HG02981 (cell line): ENCODE measurements at regions not wholly inside any gene's neighbourhood (a gene's known extent, or its start where the extent isn't known, plus 50 kb on each side); places are given as distances from the start of the nearest gene placed in this dataset.
A peak's percentile ranks its signal among the peaks of the same experiment; 100 is the strongest.
"Not testable (repeated sequence)": the region's sequence is repeated elsewhere in the genome, so short reads cannot be mapped to it uniquely, and the experiment has no call there.

Source experiments
- ATAC-seq: cut with Tn5 transposase; IDR thresholded peaks from one replicate; pipeline ENCODE4 v1.9.1; 2021; ENCODE audit warnings: mild to moderate bottlenecking, moderate library complexity; ENCODE audit not compliant: unreplicated experiment

DNA sequence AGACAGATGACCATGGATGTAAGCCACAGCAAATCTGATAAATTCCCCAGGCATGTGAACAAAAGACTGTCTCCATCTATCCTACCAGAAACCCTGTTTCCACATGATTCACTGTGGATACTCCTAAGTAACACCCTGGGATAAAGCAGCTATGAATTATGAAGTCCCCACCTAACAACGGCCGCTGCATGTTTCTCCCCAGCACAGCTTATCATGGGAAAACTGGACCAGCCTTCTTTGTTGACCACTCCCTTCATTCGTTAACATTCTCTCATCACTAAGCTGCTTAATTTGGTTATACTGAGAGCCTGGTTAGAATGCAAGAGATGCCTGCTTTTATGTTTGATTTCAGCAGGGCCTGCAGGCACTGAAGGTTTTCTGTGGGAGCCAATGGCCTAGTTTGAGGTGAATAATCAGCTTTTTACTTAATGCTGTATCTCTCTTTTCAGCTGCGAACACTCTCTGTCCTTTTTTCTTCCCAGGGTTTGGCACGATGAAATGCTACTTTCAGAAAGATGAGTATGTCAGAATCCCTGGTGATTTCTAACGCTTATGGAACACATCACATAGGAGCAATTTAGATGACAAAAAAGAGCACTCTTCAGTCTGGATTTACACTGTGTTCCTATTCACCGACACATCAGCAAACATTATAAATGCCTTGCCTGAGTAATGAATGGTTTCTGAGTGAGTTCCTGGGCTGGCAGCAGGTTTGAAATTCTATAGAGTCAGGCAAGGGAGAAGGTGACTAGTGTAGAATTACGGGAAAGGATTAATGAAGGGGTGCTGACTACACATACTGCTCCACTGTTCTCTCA, 318.4 kb upstream of the ZNF608 start:
- no peak for ATAC-seq

DNA sequence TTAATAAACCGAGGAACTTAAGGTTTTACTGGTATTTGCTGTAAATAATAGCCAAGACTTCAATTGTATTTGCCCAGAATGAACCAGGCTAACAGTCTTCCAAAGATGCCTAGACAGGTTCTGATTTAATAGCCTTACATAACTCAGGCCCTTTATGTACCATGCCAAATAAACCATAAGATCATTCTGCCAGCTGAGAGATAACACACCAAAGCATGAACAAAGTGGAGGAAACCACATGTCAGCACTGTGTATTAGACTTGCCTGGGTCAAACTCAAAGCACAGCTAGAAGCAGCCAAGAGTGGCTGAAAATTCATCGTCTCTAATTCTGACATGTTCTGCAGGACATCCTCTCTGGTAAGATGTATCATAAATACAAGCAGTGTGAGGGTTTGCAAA, 319.3 kb upstream of the ZNF608 start:
- no peak for ATAC-seq

DNA sequence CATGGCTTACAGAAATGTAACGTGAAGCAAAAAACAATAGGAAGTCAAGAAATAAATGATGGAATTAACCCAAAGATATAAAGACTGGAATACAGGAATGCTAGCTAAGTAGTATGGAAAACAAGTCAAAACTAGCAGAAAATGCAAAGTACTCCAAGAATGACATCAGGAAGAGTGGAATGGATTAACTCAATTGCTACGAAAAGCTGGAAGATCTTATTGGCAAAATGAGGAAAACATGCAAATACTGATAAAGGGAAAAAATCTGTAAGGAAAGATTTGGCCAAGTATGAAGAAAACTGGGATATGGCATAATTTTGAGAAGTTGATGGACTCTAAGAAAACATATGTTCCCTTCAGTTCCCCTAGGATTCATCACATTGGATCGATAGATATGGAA, 324.5 kb upstream of the ZNF608 start:
- no peak for ATAC-seq

DNA sequence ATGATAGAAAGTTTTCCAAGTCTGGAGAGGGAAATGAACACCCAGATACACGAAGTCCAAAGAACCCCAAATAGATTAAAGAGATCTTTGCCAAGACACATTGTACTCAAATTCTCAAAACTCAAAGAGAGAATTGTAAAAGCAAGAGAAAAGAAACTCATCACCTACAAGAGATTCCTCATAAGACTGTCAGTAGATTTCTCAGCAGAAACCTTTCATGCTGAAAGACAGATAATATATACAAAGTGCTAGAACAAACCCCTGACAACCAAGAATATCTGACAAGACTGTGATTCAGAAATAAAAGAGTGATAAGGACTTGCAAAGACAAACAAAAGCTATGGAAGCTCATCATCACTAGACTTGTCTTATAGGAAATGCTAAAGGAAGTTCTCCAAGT, 326.7 kb upstream of the ZNF608 start:
- no peak for ATAC-seq

DNA sequence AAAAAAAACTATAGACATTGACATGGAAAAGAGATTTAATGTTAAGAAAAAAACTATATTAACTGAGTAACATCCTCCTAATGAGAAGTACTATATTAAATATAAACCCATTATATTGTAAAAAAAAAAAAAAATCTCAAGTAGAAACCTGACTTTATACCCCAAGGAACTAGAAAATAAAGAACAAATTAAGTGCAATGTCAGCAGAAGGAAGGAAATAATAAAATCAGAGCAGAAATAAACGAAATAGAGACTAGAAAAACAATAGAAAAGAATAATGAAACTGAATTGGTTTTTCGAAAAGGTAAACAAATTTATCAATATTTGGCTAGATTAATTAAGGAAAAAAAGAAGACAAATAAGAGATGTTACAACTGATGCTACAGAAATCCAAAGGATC, 329.1 kb upstream of the ZNF608 start:
- ATAC-seq = no peak

DNA sequence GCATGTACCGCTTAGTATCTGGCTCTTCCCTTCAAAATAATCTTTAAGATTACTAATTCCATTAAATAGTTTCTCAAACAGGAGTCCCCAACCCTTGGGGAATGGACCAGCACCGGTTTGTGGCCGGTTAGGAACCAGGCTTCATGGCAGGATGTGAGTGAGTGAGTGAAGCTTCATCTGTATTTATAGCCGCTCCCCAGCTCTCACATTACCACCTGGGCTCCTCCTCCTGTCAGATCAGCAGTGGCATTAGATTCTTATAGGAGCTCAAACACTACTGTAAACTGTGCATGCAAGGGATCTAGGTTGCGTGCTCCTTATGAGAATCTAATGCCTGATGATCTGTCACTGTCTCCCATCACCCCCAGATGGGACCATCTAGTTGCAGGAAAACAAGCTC, 332.6 kb upstream of the ZNF608 start:
- not testable (repeated sequence) for ATAC-seq

DNA sequence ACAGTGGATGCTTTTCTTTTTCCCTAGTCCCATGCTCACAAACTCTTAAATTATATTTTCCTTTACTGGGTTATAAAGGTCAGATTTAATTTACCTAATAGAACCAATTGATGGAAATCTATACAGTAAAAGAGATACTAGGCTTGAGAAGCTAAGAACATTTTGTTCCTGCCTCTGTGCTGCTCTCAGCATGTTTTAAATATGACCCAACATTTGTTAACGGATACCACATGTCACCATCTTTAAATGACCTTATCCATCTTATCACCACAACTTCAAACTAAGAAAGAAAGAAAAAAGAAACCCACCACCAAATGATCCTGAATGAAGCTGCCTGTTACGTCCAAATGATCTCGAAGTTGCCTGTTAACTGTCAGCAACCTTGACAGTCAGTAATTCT, 334.7 kb upstream of the ZNF608 start:
- no peak for ATAC-seq

DNA sequence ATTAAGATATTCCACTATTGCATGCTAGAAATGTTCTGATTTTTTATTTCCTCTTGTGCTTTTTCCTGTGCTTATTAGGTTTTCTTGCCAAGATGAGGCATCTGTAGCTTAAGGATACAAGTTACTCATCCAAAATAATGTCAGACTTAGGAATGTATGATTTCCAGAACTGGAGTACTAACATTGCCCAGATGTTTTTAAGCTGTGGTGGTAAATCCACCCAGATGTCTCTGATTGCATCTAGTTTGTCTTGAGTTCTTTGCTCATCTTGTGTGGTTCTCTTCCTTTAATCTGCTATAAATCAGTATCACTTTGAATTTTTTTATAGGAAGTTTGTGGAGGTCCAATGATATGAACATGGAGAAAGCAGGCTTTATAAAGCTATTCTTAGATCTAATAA, 337.5 kb upstream of the ZNF608 start:
- no peak for ATAC-seq

DNA sequence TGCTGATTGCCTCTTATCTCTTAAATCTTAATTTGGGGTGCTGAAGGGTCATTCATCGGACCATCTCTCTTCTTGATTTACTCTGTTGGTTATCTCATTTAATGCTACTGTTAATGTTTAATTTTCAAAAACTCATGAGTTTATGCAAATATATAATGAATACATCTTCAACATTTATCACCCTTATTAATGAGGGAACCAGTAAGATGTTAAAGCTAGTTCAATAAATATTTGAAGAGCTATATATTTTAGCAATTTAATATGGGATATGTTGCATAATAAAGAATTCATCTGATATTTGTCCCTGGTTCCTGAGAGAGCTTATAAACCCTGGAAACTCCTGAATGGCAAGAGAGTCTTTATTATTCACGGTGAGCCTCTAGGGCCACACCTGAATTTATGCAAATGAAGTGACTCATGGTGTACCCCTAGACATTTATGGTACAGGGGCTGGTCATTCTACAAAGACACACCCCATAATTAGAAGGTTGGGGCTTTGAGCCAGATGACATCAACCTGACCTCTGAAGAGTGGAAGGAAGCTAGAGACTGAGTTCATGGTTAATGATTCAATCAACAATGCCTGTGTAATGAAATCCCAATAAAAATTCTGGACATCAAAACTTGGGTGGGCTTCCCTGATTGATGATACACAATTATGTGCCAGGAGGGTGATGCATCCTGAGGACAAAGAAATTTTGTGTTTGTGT, 339.5 kb upstream of the ZNF608 start:
- no peak for ATAC-seq

DNA sequence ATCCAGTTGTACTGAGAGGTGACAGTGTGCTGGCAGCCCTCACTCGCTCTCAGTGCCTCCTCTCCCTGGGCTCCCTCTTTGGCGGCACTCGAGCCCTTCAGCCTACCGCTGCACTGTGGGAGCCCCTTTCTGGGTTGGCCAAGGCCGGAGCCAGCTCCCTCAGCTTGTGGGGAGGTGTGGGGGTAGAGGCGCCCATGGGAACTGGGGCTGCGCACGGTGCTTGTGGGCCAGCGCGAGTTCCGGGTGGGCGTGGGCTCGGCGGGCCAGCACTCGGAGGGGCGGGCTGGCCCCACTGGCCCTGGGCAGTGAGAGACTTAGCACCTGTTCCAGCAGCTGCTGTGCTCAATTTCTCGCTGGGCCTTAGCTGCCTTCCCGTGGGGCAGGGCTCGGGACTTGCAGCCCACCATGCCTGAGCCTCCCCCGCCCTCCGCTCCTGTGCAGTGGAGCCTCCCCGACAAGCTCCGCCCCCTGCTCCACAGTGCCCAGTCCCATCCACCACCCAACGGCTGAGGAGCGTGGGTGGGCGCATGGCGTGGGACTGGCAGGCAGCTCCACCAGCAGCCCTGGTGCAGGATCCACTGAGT, 342.2 kb upstream of the ZNF608 start:
- no peak for ATAC-seq

DNA sequence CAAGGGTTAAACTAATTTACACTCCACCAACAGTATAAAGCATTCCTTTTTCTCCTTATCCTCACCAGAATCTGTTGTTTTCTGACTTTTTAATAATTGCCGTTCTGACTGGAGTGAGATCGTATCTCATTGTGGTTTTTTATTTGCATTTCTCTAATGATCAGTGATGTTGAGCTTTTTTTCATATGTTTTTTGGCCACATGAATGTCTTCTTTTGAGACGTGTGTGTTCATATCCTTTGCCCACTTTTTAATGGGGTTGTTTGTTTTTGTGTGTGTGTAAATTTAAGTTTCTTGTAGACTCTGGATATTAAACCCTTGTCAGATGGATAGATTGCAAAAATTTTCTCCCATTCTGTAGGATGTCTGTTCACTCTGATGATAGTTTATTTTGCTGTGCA, 345.7 kb upstream of the ZNF608 start:
- ATAC-seq = not testable (repeated sequence)

DNA sequence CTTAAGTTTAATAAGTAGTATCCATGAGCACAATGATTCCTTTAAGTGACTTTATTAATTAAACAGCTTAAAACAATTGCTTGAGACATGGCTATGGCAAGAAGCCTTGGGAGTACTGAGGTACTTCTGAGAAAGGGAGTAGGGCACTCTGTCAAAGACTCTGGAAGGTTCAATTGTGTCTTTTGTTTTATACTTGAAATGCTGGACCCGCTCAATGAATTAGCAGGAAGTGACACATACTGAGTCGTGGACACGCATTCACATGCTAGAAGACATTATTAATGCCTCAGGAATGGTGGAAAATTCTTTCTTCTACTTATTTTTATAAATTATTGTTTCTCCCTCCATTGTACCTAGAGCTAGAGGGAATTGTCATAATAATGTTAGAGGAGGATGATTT, 347.3 kb upstream of the ZNF608 start:
- ATAC-seq = no peak

DNA sequence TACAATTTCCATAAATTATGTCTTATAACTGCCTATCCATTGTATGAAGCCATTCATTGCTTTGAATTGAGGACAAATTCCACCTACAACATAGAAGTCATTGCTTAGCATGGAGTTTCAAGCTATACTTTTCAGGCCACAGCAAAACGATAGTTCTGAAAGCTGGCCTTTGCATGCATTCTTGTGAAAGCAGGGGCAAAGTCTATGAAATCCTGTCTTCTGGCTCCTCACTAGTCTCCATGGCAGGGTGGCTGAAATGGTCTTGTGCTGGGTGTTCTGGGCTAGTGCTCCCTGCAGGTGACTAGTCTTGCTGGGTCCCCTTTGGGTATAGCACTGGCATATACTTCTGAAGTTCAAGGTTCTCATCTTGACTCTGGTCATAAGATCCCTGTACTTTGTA, 353.9 kb upstream of the ZNF608 start:
- no peak for ATAC-seq

DNA sequence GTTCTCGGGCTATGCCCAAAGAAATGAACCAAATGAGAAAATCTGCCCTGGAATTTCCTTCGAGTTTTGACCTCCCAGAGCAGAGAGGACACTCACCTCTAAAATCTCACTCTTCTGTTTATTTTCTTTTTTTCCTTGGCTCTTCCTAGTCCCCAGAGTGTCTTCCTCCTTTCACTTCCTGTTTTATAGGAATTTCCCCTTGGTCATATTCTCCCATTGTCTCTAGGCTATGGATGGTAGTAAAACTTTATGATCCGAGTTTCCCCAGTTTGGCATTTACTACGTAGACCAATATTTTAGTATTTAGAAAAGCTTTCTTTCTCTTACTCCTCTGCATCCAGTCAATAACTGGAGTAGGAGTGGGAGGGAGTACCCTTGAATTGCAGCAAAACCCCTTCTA, 354.5 kb upstream of the ZNF608 start:
- no peak for ATAC-seq

DNA sequence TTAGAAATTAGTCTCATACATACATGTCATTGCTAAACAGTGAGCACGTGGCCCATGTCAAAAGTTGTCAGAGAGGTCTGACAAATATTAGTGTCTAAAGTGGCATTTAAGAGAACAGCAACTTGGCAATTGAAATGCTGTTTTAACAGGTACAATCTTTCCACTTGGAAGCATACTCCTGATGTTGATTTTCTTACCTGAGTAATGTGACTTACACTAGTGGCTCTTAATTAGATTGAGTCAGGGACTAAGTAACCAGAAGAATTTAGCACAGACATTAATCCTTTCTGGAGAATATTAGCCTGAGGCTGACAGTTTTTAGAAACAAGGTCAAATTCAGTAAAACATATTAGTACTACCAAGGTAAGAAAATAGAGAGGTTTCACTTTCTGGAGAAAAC, 357.0 kb upstream of the ZNF608 start:
- no peak for ATAC-seq

DNA sequence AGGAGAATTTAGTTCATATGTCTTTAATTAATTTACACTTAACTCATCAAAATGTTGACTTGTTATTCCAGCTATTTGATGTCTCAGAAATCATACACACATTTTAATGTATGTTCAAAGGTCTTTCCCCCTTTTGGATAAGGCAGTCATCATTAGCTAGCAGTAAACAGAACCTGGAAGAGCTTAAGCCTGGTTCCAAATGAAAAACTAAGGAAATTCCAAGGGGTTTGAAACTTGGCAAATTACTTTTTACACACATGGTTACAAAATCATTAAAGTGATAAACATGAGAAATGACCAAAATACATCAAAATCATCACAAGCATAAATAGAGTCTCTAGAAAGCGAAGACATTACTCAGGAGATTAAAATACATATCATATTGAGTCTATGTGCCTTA, 359.8 kb upstream of the ZNF608 start:
- ATAC-seq = no peak

DNA sequence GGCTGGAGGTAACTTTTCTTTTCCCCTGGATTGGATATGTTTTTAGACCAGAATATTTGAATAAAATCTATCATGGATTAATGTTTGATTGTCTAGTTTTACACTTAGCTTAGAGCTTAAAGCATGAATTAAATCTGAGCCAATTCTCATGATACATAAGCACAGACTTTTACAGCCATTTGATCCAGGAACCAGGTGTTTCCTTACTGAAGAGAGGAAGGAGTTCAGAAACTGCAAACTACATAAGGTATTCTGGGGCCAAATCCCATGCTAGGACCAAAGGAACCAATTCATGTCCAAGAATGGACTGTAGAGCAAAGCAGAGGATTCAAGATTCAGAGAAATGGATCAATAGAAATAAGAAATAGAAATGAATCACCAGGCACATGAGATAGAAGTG, 360.4 kb upstream of the ZNF608 start:
- no peak for ATAC-seq

DNA sequence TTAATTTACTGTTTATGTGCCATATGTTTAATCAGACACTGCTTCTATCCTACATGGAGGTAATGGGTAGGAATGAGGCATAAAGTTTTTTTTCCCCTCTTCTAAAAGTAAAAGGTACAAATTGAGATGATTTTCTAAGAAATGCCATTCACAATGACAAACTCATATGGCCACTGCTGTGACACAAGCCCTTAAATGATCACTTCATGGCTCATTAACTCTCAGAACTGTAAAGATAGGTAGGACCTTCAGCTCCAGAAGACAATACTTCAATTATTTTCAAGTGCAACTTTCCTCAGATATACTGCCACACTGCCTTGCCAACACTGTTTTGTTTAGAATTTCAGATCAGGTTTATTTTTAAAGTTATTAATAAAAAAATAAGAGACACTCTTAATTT, 362.9 kb upstream of the ZNF608 start:
- no peak for ATAC-seq

DNA sequence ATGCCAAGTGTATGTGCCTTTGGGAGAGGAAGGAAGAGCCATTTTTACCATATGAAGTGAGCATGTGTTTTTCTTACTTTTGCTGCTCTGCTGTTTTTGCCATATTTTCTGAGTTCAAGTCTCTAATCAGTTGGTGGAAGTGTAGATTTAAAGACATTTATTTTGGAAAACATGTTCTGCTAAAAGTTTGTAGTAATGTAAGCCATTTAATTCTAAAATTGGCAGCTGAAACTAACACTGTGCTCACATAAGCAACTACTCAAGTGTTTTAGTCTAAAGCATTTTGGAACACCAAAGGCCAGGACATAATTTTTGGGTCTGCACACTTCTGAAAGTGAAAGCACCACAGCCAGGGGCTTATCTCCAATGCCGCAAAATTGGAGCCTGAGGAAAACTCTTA, 363.4 kb upstream of the ZNF608 start:
- no peak for ATAC-seq

DNA sequence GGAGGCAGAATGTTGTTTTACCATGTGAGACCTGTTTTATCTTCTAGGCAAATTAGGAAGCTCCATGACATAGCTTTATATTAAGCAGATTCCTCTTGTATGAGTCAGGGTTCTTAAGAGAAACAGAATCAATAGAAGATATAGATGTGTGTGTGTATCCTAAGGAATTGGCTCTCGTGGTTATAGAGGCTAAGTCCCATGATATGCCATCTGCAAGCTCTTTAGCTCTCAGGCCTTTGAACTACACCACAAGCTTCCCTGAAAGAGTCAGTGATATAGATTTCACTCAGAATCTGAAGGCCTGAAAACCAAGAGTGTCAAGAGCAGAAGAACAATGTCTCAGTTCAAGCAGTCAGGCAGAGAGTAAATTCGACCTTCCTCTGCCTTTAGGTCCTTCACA, 365.8 kb upstream of the ZNF608 start:
- ATAC-seq = no peak

DNA sequence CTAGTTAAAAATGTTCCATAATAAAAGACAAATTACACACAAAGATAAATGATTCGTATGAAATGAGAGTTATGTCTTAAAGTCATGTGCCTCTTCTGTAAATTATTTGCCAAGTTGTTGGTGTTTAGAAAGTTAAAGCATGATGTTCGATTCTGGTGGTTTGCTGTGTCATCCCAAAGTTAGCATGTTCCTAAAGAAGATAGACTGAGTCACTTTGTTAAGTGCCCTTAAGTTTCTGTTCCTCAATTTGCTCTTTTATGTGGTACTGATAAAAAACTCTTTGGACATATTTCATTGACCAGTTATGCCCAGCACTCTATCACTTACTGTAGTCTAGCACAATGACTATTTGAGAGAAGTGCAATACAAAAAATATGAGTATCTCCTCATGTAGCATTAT, 366.9 kb upstream of the ZNF608 start:
- ATAC-seq = peak; percentile 88

DNA sequence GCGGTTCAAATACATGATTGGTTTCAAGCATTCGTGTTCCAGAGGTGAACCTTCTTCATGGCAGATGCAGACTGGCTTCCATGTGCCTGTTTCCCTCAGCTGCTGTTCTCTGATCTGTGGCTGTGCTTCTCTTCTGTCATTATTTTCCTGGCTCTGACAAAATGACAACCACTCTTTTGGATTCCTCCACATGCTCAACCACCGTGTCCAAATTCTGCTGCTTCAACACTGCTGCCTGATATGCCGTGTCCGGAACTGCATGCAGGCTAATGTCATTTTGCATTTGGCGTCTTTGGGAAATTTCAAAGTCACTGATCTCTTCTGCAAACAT, 368.7 kb upstream of the ZNF608 start:
- ATAC-seq = no peak
